ENCODE measurements at regions not wholly inside any gene's neighbourhood (a gene's known extent, or its start where the extent isn't known, plus 50 kb on each side); places are given as distances from the start of the nearest gene placed in this dataset.

DNA sequence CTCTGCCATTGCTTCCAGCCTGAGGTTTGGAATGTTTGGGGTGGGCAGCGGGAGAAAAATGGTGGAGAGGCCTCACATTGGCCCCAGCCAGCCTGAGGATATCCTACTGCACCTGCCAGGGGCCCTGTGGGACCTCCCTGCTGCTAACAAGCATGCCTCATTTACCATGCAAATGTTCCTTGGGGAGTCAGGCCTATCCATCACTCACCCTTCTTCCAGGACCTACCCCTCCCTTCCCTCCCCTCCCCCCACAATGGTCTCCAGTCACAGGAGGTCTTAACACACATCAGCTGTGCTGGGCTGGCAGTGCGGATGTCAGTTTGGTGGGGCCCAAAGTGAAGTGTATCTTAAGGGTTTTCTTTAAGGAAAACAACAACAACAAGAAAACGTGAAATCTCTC is 139.2 kb downstream of the SHOX start:
- no peak for TF ChIP-seq EZH2phosphoT487 (IDR thresholded peaks at IDR 0.05; ENCODE audit: insufficient read depth, low read depth)
- TF ChIP-seq EZH2 (IDR thresholded peaks at IDR 0.05; ENCODE audit: insufficient read depth, poor library complexity, severe bottlenecking), result no peak
